Kidney epithelial cell (primary cell): ENCODE measurements at regions not wholly inside any gene's neighbourhood (a gene's known extent, or its start where the extent isn't known, plus 50 kb on each side); places are given as distances from the start of the nearest gene placed in this dataset.

Experiments used
- DNase-seq: peaks from one replicate; pipeline ENCODE4 v3.0.0-alpha.2; 2010; ENCODE audit warnings: low read depth
- H3K27me3 ChIP-seq: 2 replicates; pipeline ENCODE4 v1.6.0; 2011; ENCODE audit warnings: low read length; ENCODE audit not compliant: control insufficient read depth, insufficient read depth
- H3K36me3 ChIP-seq: 2 replicates; pipeline ENCODE4 v1.5.1; 2011; ENCODE audit warnings: low read length; ENCODE audit not compliant: control insufficient read depth, insufficient read depth
- H3K4me3 ChIP-seq: 2 replicates; pipeline ENCODE4 v1.5.1; 2011; ENCODE audit warnings: low read depth, mild to moderate bottlenecking, control low read depth, low read length
- TF ChIP-seq, protein P1 (sequence below): IDR thresholded peaks from 2 replicates; pipeline ENCODE4 v1.5.1; 2011; ENCODE audit warnings: mild to moderate bottlenecking, moderate library complexity, low read length, control low read depth, inconsistent platforms; ENCODE audit not compliant: insufficient read depth, poor library complexity, severe bottlenecking

DNA sequence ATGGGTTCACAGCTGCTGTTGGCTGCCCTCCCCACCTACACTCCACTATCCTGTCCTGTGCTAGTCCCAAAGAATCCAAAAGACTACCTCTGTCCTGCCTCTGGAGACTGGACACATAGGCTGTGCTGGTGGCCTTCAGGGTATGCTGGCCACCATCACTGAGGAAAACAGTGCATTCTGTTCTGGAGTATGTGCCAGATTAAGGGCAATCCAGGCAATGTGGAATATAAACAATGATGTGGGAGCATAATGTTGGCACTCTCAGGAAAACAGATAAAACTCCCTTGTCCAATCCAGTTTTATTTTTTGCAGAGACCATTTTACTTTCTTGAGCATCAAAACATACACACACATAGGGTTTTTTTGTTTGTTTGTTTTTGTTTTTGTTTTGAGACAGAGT lies 94.3 kb downstream of the GLUL start:
- no peak for DNase-seq
- Histone ChIP-seq H3K4me3 (no peak overlapping the region), H3K36me3 (no peaks in the 10 kb centered on the region), H3K27me3 (no peaks in the 10 kb centered on the region)
- TF ChIP-seq, protein P1, sequence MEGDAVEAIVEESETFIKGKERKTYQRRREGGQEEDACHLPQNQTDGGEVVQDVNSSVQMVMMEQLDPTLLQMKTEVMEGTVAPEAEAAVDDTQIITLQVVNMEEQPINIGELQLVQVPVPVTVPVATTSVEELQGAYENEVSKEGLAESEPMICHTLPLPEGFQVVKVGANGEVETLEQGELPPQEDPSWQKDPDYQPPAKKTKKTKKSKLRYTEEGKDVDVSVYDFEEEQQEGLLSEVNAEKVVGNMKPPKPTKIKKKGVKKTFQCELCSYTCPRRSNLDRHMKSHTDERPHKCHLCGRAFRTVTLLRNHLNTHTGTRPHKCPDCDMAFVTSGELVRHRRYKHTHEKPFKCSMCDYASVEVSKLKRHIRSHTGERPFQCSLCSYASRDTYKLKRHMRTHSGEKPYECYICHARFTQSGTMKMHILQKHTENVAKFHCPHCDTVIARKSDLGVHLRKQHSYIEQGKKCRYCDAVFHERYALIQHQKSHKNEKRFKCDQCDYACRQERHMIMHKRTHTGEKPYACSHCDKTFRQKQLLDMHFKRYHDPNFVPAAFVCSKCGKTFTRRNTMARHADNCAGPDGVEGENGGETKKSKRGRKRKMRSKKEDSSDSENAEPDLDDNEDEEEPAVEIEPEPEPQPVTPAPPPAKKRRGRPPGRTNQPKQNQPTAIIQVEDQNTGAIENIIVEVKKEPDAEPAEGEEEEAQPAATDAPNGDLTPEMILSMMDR, result no peak

DNA sequence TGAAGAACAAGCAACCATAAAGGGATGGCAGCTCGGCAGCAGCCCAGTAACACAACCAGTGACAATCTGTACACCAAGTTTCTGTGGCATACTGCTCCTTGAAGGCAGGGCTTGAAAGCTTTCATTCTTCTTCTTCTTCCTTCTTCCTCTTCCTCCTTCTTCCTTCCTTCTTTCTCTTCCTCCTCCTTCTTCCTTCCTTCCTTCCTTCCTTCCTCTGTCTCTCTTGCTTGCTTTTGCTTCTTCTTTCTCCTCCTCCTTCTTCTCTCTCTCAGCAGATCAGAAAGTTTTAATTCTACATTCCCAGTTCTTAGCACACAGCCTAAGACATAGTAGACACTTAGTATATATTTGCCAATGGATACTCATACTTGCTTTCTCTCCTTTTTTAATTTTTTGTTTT lies 95.9 kb downstream of the GLUL start:
- Histone ChIP-seq H3K36me3 (no peaks in the 10 kb centered on the region), H3K4me3 (no peak overlapping the region), H3K27me3 (no peaks in the 10 kb centered on the region)
- DNase-seq, result no peak
- TF ChIP-seq, protein P1, result no peak

- Histone ChIP-seq H3K27me3 (no peaks in the 10 kb centered on the region), H3K36me3 (no peaks in the 10 kb centered on the region), H3K4me3 (no peak overlapping the region)
- no peak for DNase-seq
- TF ChIP-seq, protein P1, result no peak
These were observed 98.4 kb downstream of the GLUL start for GRCh38 chr1:182293119-182293589.

DNA sequence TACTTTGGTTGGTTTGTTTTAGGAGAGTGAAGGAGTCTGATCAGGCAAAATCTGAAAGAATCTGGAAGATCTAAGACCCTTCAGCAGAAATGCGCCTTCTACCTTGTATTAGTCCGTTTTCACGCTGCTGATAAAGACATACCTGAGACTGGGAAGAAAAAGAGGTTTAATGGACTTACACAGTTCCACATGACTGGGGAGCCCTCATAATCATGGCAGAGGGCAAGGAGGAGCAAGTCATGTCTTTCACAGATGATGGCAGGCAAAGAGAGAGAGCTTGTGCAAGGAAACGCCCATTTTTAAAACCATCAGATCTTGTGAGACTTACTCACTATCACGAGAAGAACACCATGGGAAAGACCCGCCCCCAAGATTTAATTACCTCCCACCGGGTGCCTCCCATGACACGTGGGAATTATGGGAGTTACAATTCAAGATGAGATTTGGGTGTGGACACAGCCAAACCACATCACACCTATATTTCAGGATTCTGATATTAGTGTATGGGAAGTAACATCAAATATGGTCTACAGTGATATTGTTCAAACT lies 99.3 kb downstream of the GLUL start:
- Histone ChIP-seq H3K36me3 (no peaks in the 10 kb centered on the region), H3K4me3 (no peak overlapping the region), H3K27me3 (no peaks in the 10 kb centered on the region)
- no peak for DNase-seq
- TF ChIP-seq, protein P1, result no peak

DNA sequence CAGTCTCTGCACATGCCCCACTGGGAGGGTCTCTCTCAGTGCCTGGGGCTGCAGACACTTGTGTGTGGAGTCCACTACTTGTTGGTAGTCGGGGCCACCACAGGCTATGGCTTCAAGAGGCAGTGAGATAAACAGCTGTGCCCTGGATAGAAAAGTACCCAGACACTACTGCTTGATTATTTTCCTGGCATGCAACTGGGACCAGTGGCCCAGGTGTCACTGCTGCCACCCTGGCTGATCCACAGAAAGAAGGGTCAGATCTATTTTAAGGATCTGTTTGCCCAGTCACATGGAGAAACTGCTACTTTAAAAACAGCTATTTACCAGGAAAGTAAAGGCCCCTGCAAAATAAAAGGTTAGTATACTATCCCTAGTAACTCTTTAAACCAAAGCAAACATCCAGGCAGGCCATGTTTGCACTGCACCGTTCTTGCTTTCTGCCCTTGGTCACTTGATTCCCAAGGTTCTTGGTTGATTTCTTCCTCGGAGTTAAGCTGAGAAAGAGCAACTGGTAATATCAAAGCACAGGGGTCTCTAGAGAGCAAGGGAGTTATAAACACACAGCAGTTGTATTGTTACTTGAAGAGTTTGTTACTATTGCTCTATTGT lies 99.9 kb downstream of the GLUL start:
- Histone ChIP-seq H3K27me3 (no peaks in the 10 kb centered on the region), H3K4me3 (no peak overlapping the region), H3K36me3 (no peaks in the 10 kb centered on the region)
- TF ChIP-seq, protein P1, result no peak
- no peak for DNase-seq
